ENCODE measurements at regions not wholly inside any gene's neighbourhood (a gene's known extent, or its start where the extent isn't known, plus 50 kb on each side); places are given as distances from the start of the nearest gene placed in this dataset.

GRCh38 chr16:5551909-5552308, 454.3 kb upstream of the EEF2KMT start:
- 71% methylated on average over 7 of the region's 7 CpGs for WGBS, 2 donors
- no peak overlapping the region for H3K4me3 ChIP-seq
- peaks cover 0 to 6% (median 2%) of the 10 kb centered on the region in 4 donors for H3K9me3 ChIP-seq (ENCODE audit: control insufficient read depth in 4 of 4, insufficient read depth in 3 of 4, low read length in 3 of 4)
- H3K4me1 ChIP-seq (ENCODE audit: control insufficient read depth in 5 of 5, insufficient read depth in 5 of 5, low read length in 5 of 5) = no peaks in the 10 kb centered on the region
- TF ChIP-seq CTCF (IDR thresholded peaks at IDR 0.05; ENCODE audit: control extremely low read depth, extremely low read depth) = no peak
- no peaks in the 10 kb centered on the region for H3K36me3 ChIP-seq (ENCODE audit: control insufficient read depth in 4 of 4, insufficient read depth in 4 of 4, low read length in 4 of 4)
- H3K27ac ChIP-seq (ENCODE audit: low read depth in 1 of 2, low read length in 1 of 2) = no peak overlapping the region
- no peaks in the 10 kb centered on the region for H3K27me3 ChIP-seq (ENCODE audit: control insufficient read depth in 3 of 3, insufficient read depth in 3 of 3, low read length in 2 of 3)
- DNase-seq (no peak), ATAC-seq (ENCODE audit: insufficient read depth, low FRiP score) (no peak)
- no peak overlapping the region for H3K9ac ChIP-seq (ENCODE audit: insufficient read depth in 1 of 2, low read length in 2 of 2)

- Histone ChIP-seq H3K9ac (ENCODE audit: insufficient read depth in 1 of 2, low read length in 2 of 2) (no peak overlapping the region), H3K9me3 (ENCODE audit: control insufficient read depth in 4 of 4, insufficient read depth in 3 of 4, low read length in 3 of 4) (peaks cover 0 to 6% (median 2%) of the 10 kb centered on the region in 4 donors), H3K27ac (ENCODE audit: low read depth in 1 of 2, low read length in 1 of 2) (no peak overlapping the region), H3K27me3 (ENCODE audit: control insufficient read depth in 3 of 3, insufficient read depth in 3 of 3, low read length in 2 of 3) (no peaks in the 10 kb centered on the region), H3K4me1 (ENCODE audit: control insufficient read depth in 5 of 5, insufficient read depth in 5 of 5, low read length in 5 of 5) (no peaks in the 10 kb centered on the region), H3K36me3 (ENCODE audit: control insufficient read depth in 4 of 4, insufficient read depth in 4 of 4, low read length in 4 of 4) (no peaks in the 10 kb centered on the region), H3K4me3 (no peak overlapping the region)
- ATAC-seq (ENCODE audit: insufficient read depth, low FRiP score) (no peak), DNase-seq (no peak)
- no peak for TF ChIP-seq CTCF (IDR thresholded peaks at IDR 0.05; ENCODE audit: control extremely low read depth, extremely low read depth)
- WGBS, 2 donors = 70 to 93% methylated on average over 3 of the region's 3 CpGs
These were observed 452.2 kb upstream of the EEF2KMT start for GRCh38 chr16:5549802-5550201.

GRCh38 chr16:5541356-5541755, 443.8 kb upstream of the EEF2KMT start:
- DNase-seq (no peak), ATAC-seq (ENCODE audit: insufficient read depth, low FRiP score) (no peak)
- WGBS, 2 donors = 28 to 38% methylated on average over 3 of the region's 3 CpGs
- no peaks in the 10 kb centered on the region for H3K36me3 ChIP-seq (ENCODE audit: control insufficient read depth in 4 of 4, insufficient read depth in 4 of 4, low read length in 4 of 4)
- no peak overlapping the region for H3K4me3 ChIP-seq
- no peaks in the 10 kb centered on the region for H3K4me1 ChIP-seq (ENCODE audit: control insufficient read depth in 5 of 5, insufficient read depth in 5 of 5, low read length in 5 of 5)
- peaks cover 0 to 4% (median under 1%) of the 10 kb centered on the region in 4 donors for H3K9me3 ChIP-seq (ENCODE audit: control insufficient read depth in 4 of 4, insufficient read depth in 3 of 4, low read length in 3 of 4)
- no peak overlapping the region for H3K9ac ChIP-seq (ENCODE audit: insufficient read depth in 1 of 2, low read length in 2 of 2)
- no peak for TF ChIP-seq CTCF (IDR thresholded peaks at IDR 0.05; ENCODE audit: control extremely low read depth, extremely low read depth)
- no peaks in the 10 kb centered on the region for H3K27me3 ChIP-seq (ENCODE audit: control insufficient read depth in 3 of 3, insufficient read depth in 3 of 3, low read length in 2 of 3)
- H3K27ac ChIP-seq (ENCODE audit: low read depth in 1 of 2, low read length in 1 of 2) = no peak overlapping the region

GRCh38 chr16:5537347-5537746, 439.8 kb upstream of the EEF2KMT start:
- no peak overlapping the region for H3K4me3 ChIP-seq
- no peaks in the 10 kb centered on the region for H3K4me1 ChIP-seq (ENCODE audit: control insufficient read depth in 5 of 5, insufficient read depth in 5 of 5, low read length in 5 of 5)
- WGBS, 2 donors = 77% methylated on average over 1 of the region's 1 CpG
- H3K9ac ChIP-seq (ENCODE audit: insufficient read depth in 1 of 2, low read length in 2 of 2) = no peak overlapping the region
- no peak for ATAC-seq (ENCODE audit: insufficient read depth, low FRiP score)
- DNase-seq = no peak
- H3K36me3 ChIP-seq (ENCODE audit: control insufficient read depth in 4 of 4, insufficient read depth in 4 of 4, low read length in 4 of 4) = no peaks in the 10 kb centered on the region
- no peak overlapping the region for H3K27ac ChIP-seq (ENCODE audit: low read depth in 1 of 2, low read length in 1 of 2)
- peaks cover 0 to 9% (median 6%) of the 10 kb centered on the region in 4 donors for H3K9me3 ChIP-seq (ENCODE audit: control insufficient read depth in 4 of 4, insufficient read depth in 3 of 4, low read length in 3 of 4)
- H3K27me3 ChIP-seq (ENCODE audit: control insufficient read depth in 3 of 3, insufficient read depth in 3 of 3, low read length in 2 of 3) = no peaks in the 10 kb centered on the region
- no peak for TF ChIP-seq CTCF (IDR thresholded peaks at IDR 0.05; ENCODE audit: control extremely low read depth, extremely low read depth)

All from lung (tissue), 11 donors.